Trophoblast cell (in vitro differentiated cells and primary cell): ENCODE measurements at regions not wholly inside any gene's neighbourhood (a gene's known extent, or its start where the extent isn't known, plus 50 kb on each side); places are given as distances from the start of the nearest gene placed in this dataset.

Experiments
- DNase-seq, 2 donors: peaks; one replicate each; pipeline ENCODE4 v3.0.0-alpha.2; 2016
- H2AFZ ChIP-seq: 2 replicates; pipeline ENCODE4 v1.6.1; 2013; ENCODE audit warnings: low read length, moderate library complexity, mild to moderate bottlenecking; ENCODE audit not compliant: insufficient read depth, poor library complexity
- H2AK5ac ChIP-seq: 2 replicates; pipeline ENCODE4 v1.6.1; 2013; ENCODE audit warnings: mild to moderate bottlenecking, low read length
- H2BK120ac ChIP-seq: 2 replicates; pipeline ENCODE4 v1.6.1; 2013; ENCODE audit warnings: low read length, mild to moderate bottlenecking, moderate library complexity; ENCODE audit not compliant: insufficient read depth, poor library complexity
- H2BK12ac ChIP-seq: 2 replicates; pipeline ENCODE4 v1.6.1; 2013; ENCODE audit warnings: mild to moderate bottlenecking, low read length, moderate library complexity
- H2BK5ac ChIP-seq: 2 replicates; pipeline ENCODE4 v1.6.1; 2013; ENCODE audit warnings: low read length, low read depth, moderate library complexity, mild to moderate bottlenecking; ENCODE audit not compliant: poor library complexity
- H3K14ac ChIP-seq: 2 replicates; pipeline ENCODE4 v1.6.1; 2013; ENCODE audit warnings: mild to moderate bottlenecking, low read length
- H3K18ac ChIP-seq: 2 replicates; pipeline ENCODE4 v1.6.1; 2013; ENCODE audit warnings: mild to moderate bottlenecking, low read length
- H3K23ac ChIP-seq: 2 replicates; pipeline ENCODE4 v1.6.1; 2013; ENCODE audit warnings: low read length
- H3K27ac ChIP-seq: 2 replicates; pipeline ENCODE4 v1.5.1; 2013; ENCODE audit warnings: low read depth, mild to moderate bottlenecking, inconsistent platforms, low read length, moderate library complexity
- H3K27me3 ChIP-seq: 2 replicates; pipeline ENCODE4 v1.6.1; 2013; ENCODE audit warnings: inconsistent platforms, mild to moderate bottlenecking, low read length, moderate library complexity; ENCODE audit not compliant: insufficient read depth
- H3K36me3 ChIP-seq, 2 experiments: 1 replicate in 1 of 2; 2 replicates in 1 of 2; pipeline ENCODE4 v1.6.1; 2013; ENCODE audit warnings: low read length in 2 of 2, mild to moderate bottlenecking in 2 of 2, moderate library complexity in 1 of 2; ENCODE audit not compliant: insufficient read depth in 2 of 2, control insufficient read depth in 1 of 2
- H3K4ac ChIP-seq: 2 replicates; pipeline ENCODE4 v1.6.1; 2013; ENCODE audit warnings: low read depth, mild to moderate bottlenecking, low read length, moderate library complexity
- H3K4me1 ChIP-seq, 2 experiments: 1 replicate in 1 of 2; 2 replicates in 1 of 2; pipeline ENCODE4 v1.6.1; 2013; ENCODE audit warnings: low read length in 2 of 2, mild to moderate bottlenecking in 2 of 2, moderate library complexity in 1 of 2; ENCODE audit not compliant: insufficient read depth in 2 of 2, control insufficient read depth in 1 of 2
- H3K4me2 ChIP-seq: 2 replicates; pipeline ENCODE4 v1.6.1; 2013; ENCODE audit warnings: inconsistent platforms, mild to moderate bottlenecking, low read length, moderate library complexity
- H3K4me3 ChIP-seq: 2 replicates; pipeline ENCODE4 v1.5.1; 2013; ENCODE audit warnings: mild to moderate bottlenecking, low read depth, low read length, inconsistent platforms
- H3K79me1 ChIP-seq: one replicate; pipeline ENCODE4 v1.6.1; 2013; ENCODE audit warnings: low read length
- H3K79me2 ChIP-seq: 2 replicates; pipeline ENCODE4 v1.6.1; 2013; ENCODE audit warnings: low read length, mild to moderate bottlenecking; ENCODE audit not compliant: control insufficient read depth, insufficient read depth, poor library complexity
- H3K9ac ChIP-seq: 2 replicates; pipeline ENCODE4 v1.6.1; 2013; ENCODE audit warnings: mild to moderate bottlenecking, low read length
- H3K9me3 ChIP-seq: 2 replicates; pipeline ENCODE4 v1.6.1; 2013; ENCODE audit warnings: low read depth, mild to moderate bottlenecking, control low read depth, inconsistent platforms, low read length; ENCODE audit not compliant: insufficient read depth
- H4K12ac ChIP-seq: 2 replicates; pipeline ENCODE4 v1.6.1; 2013; ENCODE audit warnings: low read depth, mild to moderate bottlenecking, low read length, moderate library complexity
- H4K8ac ChIP-seq: 2 replicates; pipeline ENCODE4 v1.6.1; 2013; ENCODE audit warnings: low read depth, mild to moderate bottlenecking, low read length, moderate library complexity
- H4K91ac ChIP-seq: one replicate; pipeline ENCODE4 v1.6.1; 2013; ENCODE audit warnings: low read depth, mild to moderate bottlenecking, low read length, moderate library complexity
- WGBS: extraction: QIAGEN DNeasy Blood & Tissue Kit; methylation state at CpG from one replicate; pipeline ENCODE4 v1.1.7; 2013; ENCODE audit warnings: missing lambda C conversion rate; ENCODE audit not compliant: insufficient read length, insufficient coverage; ENCODE audit errors: extremely low coverage; 5-methylcytosine and 5-hydroxymethylcytosine counted together

DNA sequence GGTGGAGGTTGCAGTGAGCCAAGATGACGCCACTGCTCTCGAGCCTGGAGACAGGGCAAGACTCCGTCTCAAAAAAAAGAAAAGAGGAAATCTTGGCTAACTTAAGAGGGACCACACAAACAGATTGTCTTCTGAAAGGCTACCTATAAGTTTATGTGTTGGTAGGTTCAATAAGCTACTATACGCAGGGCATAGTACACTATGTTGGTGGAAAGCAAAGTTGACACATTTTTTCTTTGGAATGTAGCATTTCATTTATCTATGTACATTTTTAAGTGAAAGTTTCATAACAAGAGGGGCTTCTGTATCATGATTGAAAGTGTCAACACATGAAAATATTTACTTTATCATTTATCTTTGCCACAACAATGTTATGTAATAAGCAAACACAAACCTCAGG is 752.6 kb upstream of the ACVR2A start:
- WGBS: no CpG with 5 or more reads among the region's 4 CpGs
- H2AK5ac ChIP-seq: no peak overlapping the region

DNA sequence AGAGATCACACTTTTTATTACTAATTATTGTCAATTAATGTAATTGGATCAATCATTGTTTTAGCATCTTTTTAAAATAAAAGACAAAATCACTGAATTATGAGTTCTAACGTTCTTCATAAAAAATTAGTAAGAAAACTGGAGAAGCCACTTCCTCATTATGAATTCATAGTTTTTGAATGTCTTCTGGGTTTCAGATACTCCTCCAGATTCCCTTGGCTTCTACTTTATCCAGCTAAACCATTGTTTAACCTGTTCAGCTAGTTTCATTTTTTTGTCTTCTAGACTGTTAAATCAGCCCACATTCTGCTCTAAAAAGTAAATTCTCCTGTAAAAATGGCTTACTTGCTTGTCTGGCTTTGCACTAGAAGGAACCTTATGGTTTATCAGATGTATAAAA is 753.4 kb upstream of the ACVR2A start:
- H3K79me2 ChIP-seq: no peaks in the 10 kb centered on the region
- H2BK12ac ChIP-seq: no peak overlapping the region
- no peaks in the 10 kb centered on the region for H3K36me3 ChIP-seq
- WGBS: no CpG with 5 or more reads among the region's 1 CpG
- H3K4ac ChIP-seq: no peak overlapping the region
- H4K12ac ChIP-seq: no peak overlapping the region
- H3K4me3 ChIP-seq: no peak overlapping the region
- no peak overlapping the region for H2BK5ac ChIP-seq
- no peak overlapping the region for H3K18ac ChIP-seq
- no peak overlapping the region for H2AFZ ChIP-seq
- H3K9me3 ChIP-seq: no peaks in the 10 kb centered on the region
- no peaks in the 10 kb centered on the region for H3K4me1 ChIP-seq
- H2AK5ac ChIP-seq: no peak overlapping the region
- H3K14ac ChIP-seq: no peak overlapping the region
- DNase-seq: peak in 1 of 2 donors; percentile 24
- H3K23ac ChIP-seq: no peak overlapping the region
- no peak overlapping the region for H3K4me2 ChIP-seq
- H3K27me3 ChIP-seq: no peaks in the 10 kb centered on the region
- H3K9ac ChIP-seq: no peak overlapping the region
- no peak overlapping the region for H4K8ac ChIP-seq
- no peak overlapping the region for H4K91ac ChIP-seq
- no peaks in the 10 kb centered on the region for H3K79me1 ChIP-seq
- H3K27ac ChIP-seq: no peak overlapping the region
- no peak overlapping the region for H2BK120ac ChIP-seq

More for the DNA sequence above, 752.6 kb upstream of the ACVR2A start:
- no peak overlapping the region for H3K27ac ChIP-seq
- DNase-seq: no peak
- H3K36me3 ChIP-seq: no peaks in the 10 kb centered on the region
- H3K4me2 ChIP-seq: no peak overlapping the region
- H2BK5ac ChIP-seq: no peak overlapping the region
- no peak overlapping the region for H3K4me3 ChIP-seq
- no peak overlapping the region for H3K4ac ChIP-seq
- no peak overlapping the region for H3K18ac ChIP-seq
- no peak overlapping the region for H3K9ac ChIP-seq
- no peaks in the 10 kb centered on the region for H3K4me1 ChIP-seq
- H4K8ac ChIP-seq: no peak overlapping the region
- H3K9me3 ChIP-seq: no peaks in the 10 kb centered on the region
- H4K12ac ChIP-seq: no peak overlapping the region
- no peak overlapping the region for H3K23ac ChIP-seq
- no peak overlapping the region for H2BK120ac ChIP-seq
- H3K27me3 ChIP-seq: no peaks in the 10 kb centered on the region
- H3K14ac ChIP-seq: no peak overlapping the region
- H3K79me1 ChIP-seq: no peaks in the 10 kb centered on the region
- H4K91ac ChIP-seq: no peak overlapping the region
- H2AFZ ChIP-seq: no peak overlapping the region
- H2BK12ac ChIP-seq: no peak overlapping the region
- no peaks in the 10 kb centered on the region for H3K79me2 ChIP-seq

DNA sequence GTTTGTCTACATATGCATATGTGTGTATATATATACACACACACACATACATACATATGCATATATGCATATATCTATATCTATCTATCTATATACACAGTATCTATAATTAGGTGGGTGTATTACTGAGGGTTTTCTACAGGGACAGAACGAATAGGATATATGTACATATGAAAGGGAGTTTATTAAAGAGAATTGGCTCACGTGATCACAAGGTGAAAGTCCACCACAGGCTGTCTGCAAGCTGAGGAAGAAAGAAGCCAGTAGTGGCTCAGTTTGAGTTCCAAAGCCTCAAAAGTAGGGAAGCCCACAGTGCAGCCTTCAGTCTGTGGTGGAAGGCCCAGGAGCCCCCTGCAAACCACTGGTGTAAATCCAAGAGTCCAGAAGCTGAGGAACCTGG is 756.0 kb upstream of the ACVR2A start:
- no peak overlapping the region for H4K12ac ChIP-seq
- H3K36me3 ChIP-seq: no peaks in the 10 kb centered on the region
- H3K9ac ChIP-seq: no peak overlapping the region
- no peak overlapping the region for H3K27ac ChIP-seq
- DNase-seq: no peak
- H3K9me3 ChIP-seq: no peaks in the 10 kb centered on the region
- no peaks in the 10 kb centered on the region for H3K79me2 ChIP-seq
- no CpG with 5 or more reads among the region's 2 CpGs for WGBS
- H3K27me3 ChIP-seq: no peaks in the 10 kb centered on the region
- no peak overlapping the region for H3K23ac ChIP-seq
- H4K8ac ChIP-seq: no peak overlapping the region
- H2BK12ac ChIP-seq: no peak overlapping the region
- no peak overlapping the region for H2AK5ac ChIP-seq
- no peak overlapping the region for H2BK120ac ChIP-seq
- H3K4me1 ChIP-seq: no peaks in the 10 kb centered on the region
- no peak overlapping the region for H3K4me2 ChIP-seq
- H3K4ac ChIP-seq: no peak overlapping the region
- no peak overlapping the region for H3K18ac ChIP-seq
- no peak overlapping the region for H4K91ac ChIP-seq
- H3K4me3 ChIP-seq: no peak overlapping the region
- no peak overlapping the region for H2BK5ac ChIP-seq
- H2AFZ ChIP-seq: no peak overlapping the region
- H3K14ac ChIP-seq: no peak overlapping the region
- no peaks in the 10 kb centered on the region for H3K79me1 ChIP-seq

DNA sequence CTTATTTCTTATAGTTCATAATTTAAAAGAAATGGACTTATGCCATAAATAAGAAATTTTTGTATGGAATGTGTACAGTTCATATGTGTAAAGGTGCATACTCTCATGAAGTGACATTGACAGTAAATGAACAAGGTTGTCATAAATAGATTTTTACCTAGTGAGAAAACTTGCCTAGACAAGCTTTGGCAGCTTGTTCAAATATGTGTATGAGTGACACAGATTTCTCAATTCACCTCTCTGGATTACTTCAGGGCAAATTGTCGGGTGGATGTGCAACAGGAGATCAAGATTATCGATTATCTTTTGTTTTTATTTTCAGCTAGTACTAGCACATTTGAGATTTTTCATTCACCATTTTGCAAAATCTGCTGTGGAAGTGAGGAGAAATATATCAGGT is 758.1 kb upstream of the ACVR2A start:
- no peak overlapping the region for H3K4me3 ChIP-seq
- no peaks in the 10 kb centered on the region for H3K27me3 ChIP-seq
- H2BK5ac ChIP-seq: no peak overlapping the region
- WGBS: no CpG with 5 or more reads among the region's 2 CpGs
- H3K27ac ChIP-seq: no peak overlapping the region
- no peaks in the 10 kb centered on the region for H3K4me1 ChIP-seq
- H2AFZ ChIP-seq: no peak overlapping the region
- no peak overlapping the region for H2BK120ac ChIP-seq
- no peak overlapping the region for H3K4me2 ChIP-seq
- no peak overlapping the region for H4K8ac ChIP-seq
- H3K14ac ChIP-seq: no peak overlapping the region
- no peaks in the 10 kb centered on the region for H3K79me2 ChIP-seq
- H3K23ac ChIP-seq: no peak overlapping the region
- H2AK5ac ChIP-seq: no peak overlapping the region
- H4K12ac ChIP-seq: no peak overlapping the region
- H4K91ac ChIP-seq: no peak overlapping the region
- H3K18ac ChIP-seq: no peak overlapping the region
- no peaks in the 10 kb centered on the region for H3K36me3 ChIP-seq
- no peaks in the 10 kb centered on the region for H3K79me1 ChIP-seq
- peak in 1 of 2 donors; percentile 46 for DNase-seq
- no peaks in the 10 kb centered on the region for H3K9me3 ChIP-seq
- H3K4ac ChIP-seq: no peak overlapping the region
- H2BK12ac ChIP-seq: no peak overlapping the region
- H3K9ac ChIP-seq: no peak overlapping the region
